Calu3 (cell line): ENCODE measurements at regions not wholly inside any gene's neighbourhood (a gene's known extent, or its start where the extent isn't known, plus 50 kb on each side); places are given as distances from the start of the nearest gene placed in this dataset.

Source experiments
- BruUV-seq: library from RNA; stranded (reverse); fragments of 400-500 nt; replicated peaks from 2 replicates; lab custom pipeline; 2021; lab: Mats Ljungman, UMichigan
- CTCF ChIA-PET: fragments of 300-600 bp; sonication (Branson Sonifier 250); formaldehyde crosslinking; loops from one replicate; lab custom pipeline; 2022; ENCODE audit warnings: antibody characterized with exemption; lab: Charles Lee
- DNase-seq: peaks from one replicate; pipeline ENCODE4 v3.0.0; 2022
- H3K27ac Mint-ChIP-seq: one replicate; pipeline ENCODE4 v1.8.0; 2022; ENCODE audit warnings: mixed read lengths; ENCODE audit not compliant: unreplicated experiment
- H3K27me3 Mint-ChIP-seq: one replicate; pipeline ENCODE4 v1.8.0; 2022; ENCODE audit warnings: mixed read lengths; ENCODE audit not compliant: unreplicated experiment
- H3K36me3 Mint-ChIP-seq: one replicate; pipeline ENCODE4 v1.8.0; 2022; ENCODE audit warnings: mild to moderate bottlenecking, moderate library complexity, mixed read lengths; ENCODE audit not compliant: insufficient read depth, unreplicated experiment
- H3K4me1 Mint-ChIP-seq: one replicate; pipeline ENCODE4 v1.8.0; 2022; ENCODE audit warnings: mild to moderate bottlenecking, low read depth, mixed read lengths; ENCODE audit not compliant: unreplicated experiment
- H3K4me3 Mint-ChIP-seq: one replicate; pipeline ENCODE4 v1.8.0; 2022; ENCODE audit warnings: mild to moderate bottlenecking, low read depth, moderate library complexity, mixed read lengths; ENCODE audit not compliant: unreplicated experiment
- H3K9me3 Mint-ChIP-seq: one replicate; pipeline ENCODE4 v1.8.0; 2022; ENCODE audit warnings: low read depth, mixed read lengths; ENCODE audit not compliant: unreplicated experiment
- intact Hi-C: fragments of 100-400 bp; cut with micrococcal nuclease; formaldehyde crosslinking; loops from one replicate; pipeline ENCODE4 v1.10.0; 2022; ENCODE audit not compliant: unreplicated experiment
- TF ChIP-seq, protein P1 (sequence below): fragments of 200-600 bp; IDR thresholded peaks from one replicate; pipeline ENCODE4 v1.8.0; 2022; ENCODE audit warnings: antibody characterized with exemption; ENCODE audit not compliant: unreplicated experiment

DNA sequence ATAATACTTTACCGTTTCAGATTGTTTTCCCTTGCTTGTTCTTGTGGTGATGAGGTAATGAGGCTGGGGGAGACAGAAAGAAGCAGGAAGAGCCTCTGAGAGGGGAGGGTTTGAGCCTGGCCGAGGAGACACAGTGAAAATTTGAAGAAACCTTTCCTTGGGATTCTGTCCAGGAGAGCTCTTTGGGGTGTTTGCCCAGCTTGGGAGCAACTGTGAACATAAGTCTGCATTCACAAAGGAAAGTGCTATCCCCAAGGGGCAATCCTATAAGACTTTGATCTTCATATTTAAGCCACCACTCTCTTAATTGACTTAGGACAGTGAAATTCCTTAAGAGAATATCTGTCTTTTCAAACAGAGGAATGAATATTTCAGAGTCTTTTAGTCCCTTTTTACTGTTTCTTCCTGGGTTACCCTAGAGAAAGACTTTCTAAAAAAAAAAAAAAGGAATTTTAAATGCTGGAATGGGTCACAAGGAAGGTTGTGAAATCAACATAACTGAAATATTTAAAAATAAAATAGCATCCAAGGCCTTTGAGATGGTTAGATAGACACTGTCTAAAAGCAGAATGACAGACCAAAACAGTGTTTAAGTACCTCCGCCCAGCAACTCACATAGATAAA, 52.5 kb upstream of the STAM2 start:
- intact Hi-C loops = no loop called here
- CTCF ChIA-PET = no interaction called here
- TF ChIP-seq, protein P1, sequence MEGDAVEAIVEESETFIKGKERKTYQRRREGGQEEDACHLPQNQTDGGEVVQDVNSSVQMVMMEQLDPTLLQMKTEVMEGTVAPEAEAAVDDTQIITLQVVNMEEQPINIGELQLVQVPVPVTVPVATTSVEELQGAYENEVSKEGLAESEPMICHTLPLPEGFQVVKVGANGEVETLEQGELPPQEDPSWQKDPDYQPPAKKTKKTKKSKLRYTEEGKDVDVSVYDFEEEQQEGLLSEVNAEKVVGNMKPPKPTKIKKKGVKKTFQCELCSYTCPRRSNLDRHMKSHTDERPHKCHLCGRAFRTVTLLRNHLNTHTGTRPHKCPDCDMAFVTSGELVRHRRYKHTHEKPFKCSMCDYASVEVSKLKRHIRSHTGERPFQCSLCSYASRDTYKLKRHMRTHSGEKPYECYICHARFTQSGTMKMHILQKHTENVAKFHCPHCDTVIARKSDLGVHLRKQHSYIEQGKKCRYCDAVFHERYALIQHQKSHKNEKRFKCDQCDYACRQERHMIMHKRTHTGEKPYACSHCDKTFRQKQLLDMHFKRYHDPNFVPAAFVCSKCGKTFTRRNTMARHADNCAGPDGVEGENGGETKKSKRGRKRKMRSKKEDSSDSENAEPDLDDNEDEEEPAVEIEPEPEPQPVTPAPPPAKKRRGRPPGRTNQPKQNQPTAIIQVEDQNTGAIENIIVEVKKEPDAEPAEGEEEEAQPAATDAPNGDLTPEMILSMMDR = no peak
- H3K9me3 Mint-ChIP-seq = peaks cover 2% of the 10 kb centered on the region
- no peaks in the 10 kb centered on the region for H3K36me3 Mint-ChIP-seq
- H3K27ac Mint-ChIP-seq = no peak overlapping the region
- BruUV-seq = no TSS peak
- no peak for DNase-seq
- H3K4me1 Mint-ChIP-seq = peaks cover 11% of the 10 kb centered on the region
- H3K4me3 Mint-ChIP-seq = no peak overlapping the region
- H3K27me3 Mint-ChIP-seq = no peaks in the 10 kb centered on the region

GRCh38 chr2:152231446-152231845, 55.9 kb upstream of the STAM2 start:
- no peaks in the 10 kb centered on the region for H3K27me3 Mint-ChIP-seq
- H3K36me3 Mint-ChIP-seq = no peaks in the 10 kb centered on the region
- H3K4me3 Mint-ChIP-seq = no peak overlapping the region
- CTCF ChIA-PET = interaction anchor here (1.5 kb wide), 1 partner anchor 11 kb away, joined by 3 read pairs; no protein-coding TSS in a partner anchor
- H3K4me1 Mint-ChIP-seq = peaks cover 16% of the 10 kb centered on the region
- no peak overlapping the region for H3K27ac Mint-ChIP-seq
- intact Hi-C loops = no loop called here
- no TSS peak for BruUV-seq
- H3K9me3 Mint-ChIP-seq = peaks cover 2% of the 10 kb centered on the region
- no peak for DNase-seq
- TF ChIP-seq, protein P1 = no peak

- Mint-ChIP-seq H3K4me3 (no peak overlapping the region), H3K9me3 (peaks cover 2% of the 10 kb centered on the region), H3K27ac (no peak overlapping the region), H3K36me3 (no peaks in the 10 kb centered on the region), H3K27me3 (no peaks in the 10 kb centered on the region), H3K4me1 (peaks cover 16% of the 10 kb centered on the region)
- TF ChIP-seq, protein P1 = no peak
- CTCF ChIA-PET = no interaction called here
- BruUV-seq = no TSS peak
- no peak for DNase-seq
- intact Hi-C loops = no loop called here
These were observed 58.7 kb upstream of the STAM2 start for GRCh38 chr2:152234277-152234676.

- BruUV-seq = no TSS peak
- Mint-ChIP-seq H3K9me3 (peaks cover 2% of the 10 kb centered on the region), H3K27ac (no peak overlapping the region), H3K4me3 (no peak overlapping the region), H3K27me3 (no peaks in the 10 kb centered on the region), H3K4me1 (peaks cover 21% of the 10 kb centered on the region), H3K36me3 (no peaks in the 10 kb centered on the region)
- no peak for DNase-seq
- TF ChIP-seq, protein P1 = no peak
- CTCF ChIA-PET = no interaction called here
- intact Hi-C loops = no loop called here
These were observed 60.8 kb upstream of the STAM2 start for GRCh38 chr2:152236191-152236925.
